Keratinocyte (primary cell): ENCODE measurements at regions not wholly inside any gene's neighbourhood (a gene's known extent, or its start where the extent isn't known, plus 50 kb on each side); places are given as distances from the start of the nearest gene placed in this dataset.

Experiments
- CTCF ChIP-seq, 3 experiments: IDR thresholded peaks in 1 of 3; conservative IDR thresholded peaks in 1 of 3; optimal IDR thresholded peaks in 1 of 3; 2 replicates in 2 of 3; 3 replicates in 1 of 3; pipeline versions ENCODE3 to v1.5.1; 2011; ENCODE audit warnings: low read length in 3 of 3, mild to moderate bottlenecking in 3 of 3, moderate library complexity in 2 of 3, control low read depth in 1 of 3, inconsistent platforms in 1 of 3; ENCODE audit not compliant: insufficient read depth in 2 of 3; ENCODE audit errors: extremely low read depth in 1 of 3
- EZH2 ChIP-seq: IDR thresholded peaks from one replicate; pipeline ENCODE4 v1.6.1; 2012; ENCODE audit warnings: inconsistent platforms, mild to moderate bottlenecking, low read length, moderate library complexity

DNA sequence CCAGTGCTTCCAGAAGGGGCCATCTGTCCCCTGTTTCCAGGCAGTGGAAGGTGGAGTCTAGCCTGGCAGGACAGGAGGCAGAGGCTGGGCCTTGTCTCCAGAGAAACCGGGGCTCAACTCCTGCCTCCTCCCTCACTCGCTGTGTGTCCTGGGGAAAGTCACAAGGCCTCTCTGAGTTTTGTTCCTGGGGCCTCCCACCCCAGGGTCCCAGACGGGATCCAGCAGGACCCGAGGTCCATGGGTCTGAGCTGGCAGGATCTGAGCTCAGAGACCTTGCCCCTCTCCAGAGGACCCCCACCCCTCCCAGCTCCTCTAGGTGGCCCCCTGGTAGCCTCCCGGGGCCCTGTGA lies 72.2 kb upstream of the TAF1B start:
- TF ChIP-seq CTCF (optimal IDR thresholded peaks at IDR 0.05 in 1 of 3, IDR thresholded peaks at IDR 0.05 in 1 of 3, conservative IDR thresholded peaks at IDR 0.05 in 1 of 3; ENCODE audit: extremely low read depth in 1 of 3, insufficient read depth in 2 of 3, low read length in 3 of 3) = no peak
- TF ChIP-seq EZH2 = no peak
